OCI-M2 (cell line): ENCODE measurements at regions not wholly inside any gene's neighbourhood (a gene's known extent, or its start where the extent isn't known, plus 50 kb on each side); places are given as distances from the start of the nearest gene placed in this dataset.

Source experiments
- DNase-seq: peaks from one replicate; lab custom pipeline; 2025; ENCODE audit not compliant: unreplicated experiment; lab: John Stamatoyannopoulos, UW

DNA sequence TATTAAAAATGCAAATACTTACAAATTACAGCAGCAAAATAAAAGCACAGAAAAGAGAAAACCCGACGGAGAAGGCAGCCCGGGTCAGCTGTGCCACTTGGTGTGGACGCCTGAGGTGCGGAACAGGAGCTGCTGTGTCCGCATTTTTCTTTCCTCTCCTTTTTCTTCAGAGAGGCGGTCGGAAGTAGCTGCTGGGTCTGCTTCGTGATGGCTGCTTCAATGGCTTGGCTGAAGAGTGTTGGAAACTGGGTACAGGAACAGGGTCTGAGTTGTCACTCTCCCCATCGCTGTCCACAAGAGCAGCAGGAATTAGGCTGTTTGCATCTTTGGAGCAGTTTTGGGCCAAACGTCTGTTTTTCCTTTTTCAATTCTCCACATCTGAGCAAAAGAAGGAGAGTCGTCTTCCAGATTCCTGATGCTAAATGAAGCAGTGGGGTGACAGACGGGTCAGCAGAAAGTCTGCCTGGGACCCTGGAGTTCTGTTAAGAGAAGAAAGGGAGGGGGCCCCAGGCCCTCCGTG is 53.5 kb upstream of the ARL8B start:
- no peak for DNase-seq

DNA sequence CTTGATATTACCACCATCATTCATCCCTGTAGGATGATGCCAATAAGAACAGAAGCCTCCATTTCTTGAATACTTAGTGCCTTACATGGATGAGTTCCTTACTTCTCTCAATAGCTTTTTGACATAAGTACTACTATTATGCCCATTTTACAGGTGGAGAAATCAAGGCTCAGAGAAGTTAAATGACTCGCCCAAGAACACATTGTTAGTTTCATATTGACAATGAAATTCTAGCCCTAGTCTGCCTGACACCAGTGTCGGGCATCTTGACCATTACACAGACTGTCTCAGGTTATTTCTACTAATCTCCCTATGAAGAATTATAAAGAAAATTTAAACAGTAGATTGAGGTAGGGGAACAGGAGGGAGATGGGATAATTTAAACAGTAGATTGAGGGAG is 52.5 kb upstream of the ARL8B start:
- DNase-seq, result no peak

DNA sequence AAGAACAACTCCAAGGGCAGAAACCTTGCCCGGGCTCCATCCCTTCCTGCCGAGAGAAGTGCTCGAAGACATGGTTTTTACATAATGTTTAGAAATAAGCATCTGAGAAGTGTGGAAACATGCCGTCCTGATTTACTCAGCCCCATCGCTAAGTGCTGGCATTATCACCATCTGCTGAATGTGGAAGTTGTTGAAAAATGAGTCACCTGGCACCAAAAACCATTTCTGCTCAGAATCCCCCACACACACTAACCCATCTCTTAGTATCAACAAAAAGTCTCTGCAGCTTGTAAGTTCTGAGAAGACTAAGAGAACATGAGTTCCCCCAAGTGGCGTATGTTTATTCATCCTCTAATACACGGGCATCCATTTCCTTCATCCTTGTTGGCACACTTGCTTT is 51.0 kb upstream of the ARL8B start:
- DNase-seq, result no peak

DNA sequence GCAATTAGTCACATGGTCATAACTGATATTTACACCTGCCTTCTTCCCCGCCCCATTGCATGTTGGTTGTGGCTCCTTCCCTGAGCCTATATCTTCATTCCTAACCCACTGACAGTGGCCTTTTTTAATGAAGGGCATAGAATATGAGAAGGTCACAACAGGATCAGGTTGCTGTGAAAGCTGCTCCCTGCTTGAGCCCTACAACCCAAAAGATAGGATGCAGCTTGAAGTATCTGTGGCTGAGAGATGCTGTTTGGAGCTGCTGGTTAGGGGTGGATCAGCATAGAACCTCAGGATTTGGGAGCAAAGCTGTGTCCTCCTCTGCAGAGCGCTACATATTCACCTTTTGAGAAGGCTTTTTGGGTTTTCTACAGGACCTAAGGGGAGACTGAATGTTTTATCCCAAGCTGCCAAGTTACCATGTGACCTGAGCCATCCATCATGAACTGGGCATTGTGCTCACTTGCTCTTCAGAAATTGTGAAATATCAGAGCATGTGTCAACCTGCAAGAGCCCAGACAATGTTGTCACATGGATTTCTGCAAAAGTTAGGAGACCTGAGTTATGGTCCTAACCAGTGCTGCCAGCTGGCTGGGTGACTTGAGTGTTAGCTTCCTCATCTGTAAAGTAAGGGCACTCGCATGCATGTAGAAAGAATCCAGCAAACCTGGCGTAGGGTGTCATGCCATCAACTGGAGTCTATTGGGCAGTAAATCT is 49.8 kb upstream of the ARL8B start:
- DNase-seq, result no peak
